Psoas muscle (tissue), 7 donors: ENCODE measurements at regions not wholly inside any gene's neighbourhood (a gene's known extent, or its start where the extent isn't known, plus 50 kb on each side); places are given as distances from the start of the nearest gene placed in this dataset.

Source experiments
- ATAC-seq, 4 donors: fragments of 200-7000 bp; cut with Tn5 transposase; one replicate each; pipeline ENCODE4 v1.9.1; 2020; ENCODE audit warnings: moderate library complexity in 3 of 4, mild to moderate bottlenecking in 2 of 4
- DNase-seq, 2 donors: peaks; one replicate each; pipeline ENCODE4 v3.0.0-alpha.2; 2020
- H3K27ac ChIP-seq: fragments of 200-600 bp; one replicate; pipeline ENCODE4 v1.8.0; 2022
- H3K27me3 ChIP-seq, 3 donors: fragments of 200-600 bp in 1 of 3; one replicate each; pipeline versions ENCODE4 v1.6.1 to v1.8.0; 2013 to 2022; ENCODE audit warnings: low read length in 2 of 3, mild to moderate bottlenecking in 2 of 3, moderate library complexity in 1 of 3; ENCODE audit not compliant: insufficient read depth in 3 of 3
- H3K36me3 ChIP-seq, 2 donors: fragments of 200-600 bp in 1 of 2; one replicate each; pipeline versions ENCODE4 v1.6.1 to v1.8.0; 2013 to 2022; ENCODE audit warnings: low read depth in 1 of 2, mild to moderate bottlenecking in 1 of 2, moderate library complexity in 1 of 2; ENCODE audit not compliant: insufficient read depth in 1 of 2
- H3K4me1 ChIP-seq: fragments of 200-600 bp; one replicate; pipeline ENCODE4 v1.8.0; 2022
- H3K4me3 ChIP-seq: fragments of 200-600 bp; one replicate; pipeline ENCODE4 v1.8.0; 2022; ENCODE audit warnings: mild to moderate bottlenecking
- H3K9me3 ChIP-seq: fragments of 200-600 bp; one replicate; pipeline ENCODE4 v1.8.0; 2022
- WGBS, 3 donors: extraction: QIAGEN DNeasy Blood & Tissue Kit; methylation state at CpG; one replicate each; pipeline versions ENCODE4 v1.1.6 to v1.1.7; 2013; 5-methylcytosine and 5-hydroxymethylcytosine counted together
- intact Hi-C, 2 donors: fragments of 100-400 bp; cut with DNase I; formaldehyde crosslinking; loops; one replicate each; pipeline versions ENCODE4 v1.11.0 to v1.14.2; 2022
- TF ChIP-seq, protein P1 (sequence below): fragments of 200-600 bp; IDR thresholded peaks from one replicate; pipeline ENCODE4 v1.8.0; 2022; ENCODE audit warnings: antibody characterized with exemption
- donor health status: healthy with polysubstance abuse.
- donor health status: DM: no; HTN: no; CAD: no; lungs with moderate emphysema.
- donor health status: Bipolar disorder and iron deficiency.
- donor health status: healthy.
- donor health status: DM: yes; HTN: yes; CAD: no.
- donor health status: DM: no; HTN: no; CAD: no.
- donor health status: DM: yes; HTN: yes; CAD: no.

DNA sequence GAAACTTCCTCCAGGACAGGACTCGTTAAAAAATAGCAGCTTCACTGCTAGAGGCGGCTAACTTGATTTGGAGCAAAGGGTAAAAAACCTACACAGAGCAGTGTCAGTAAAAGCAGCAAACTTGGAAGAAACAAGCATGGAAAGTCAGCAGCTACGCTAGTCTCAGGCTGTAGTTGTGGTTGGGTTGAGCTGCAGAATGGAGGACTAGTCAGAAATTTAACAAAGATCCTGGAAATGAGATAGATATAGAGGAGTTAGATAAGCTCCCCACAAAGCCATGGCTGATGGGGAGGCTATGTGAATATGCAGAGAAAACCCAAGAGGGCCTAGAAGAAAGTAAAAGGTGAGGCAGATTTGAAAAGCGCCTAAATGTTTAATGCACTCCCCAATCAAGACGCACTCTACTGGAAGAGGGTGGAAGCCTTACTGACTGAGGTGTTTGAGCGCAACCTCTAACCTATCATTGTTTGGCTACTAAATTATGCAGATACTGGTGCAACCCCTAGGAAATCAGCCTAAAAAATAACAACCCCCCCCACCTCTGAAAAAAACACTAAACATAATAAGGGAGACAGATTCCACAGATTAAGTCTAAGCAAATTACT lies 99.7 kb upstream of the TMEM168 start:
- Histone ChIP-seq H3K4me1 (no peaks in the 10 kb centered on the region), H3K27me3 (no peaks in the 10 kb centered on the region), H3K4me3 (no peak overlapping the region), H3K9me3 (no peaks in the 10 kb centered on the region), H3K27ac (no peak overlapping the region), H3K36me3 (peaks cover 3 to 20% of the 10 kb centered on the region in 2 donors)
- ATAC-seq, result no peak
- WGBS, 3 donors, result 93 to 96% (median 95%) methylated on average over 6 of the region's 6 CpGs
- DNase-seq, result no peak
- TF ChIP-seq, protein P1, sequence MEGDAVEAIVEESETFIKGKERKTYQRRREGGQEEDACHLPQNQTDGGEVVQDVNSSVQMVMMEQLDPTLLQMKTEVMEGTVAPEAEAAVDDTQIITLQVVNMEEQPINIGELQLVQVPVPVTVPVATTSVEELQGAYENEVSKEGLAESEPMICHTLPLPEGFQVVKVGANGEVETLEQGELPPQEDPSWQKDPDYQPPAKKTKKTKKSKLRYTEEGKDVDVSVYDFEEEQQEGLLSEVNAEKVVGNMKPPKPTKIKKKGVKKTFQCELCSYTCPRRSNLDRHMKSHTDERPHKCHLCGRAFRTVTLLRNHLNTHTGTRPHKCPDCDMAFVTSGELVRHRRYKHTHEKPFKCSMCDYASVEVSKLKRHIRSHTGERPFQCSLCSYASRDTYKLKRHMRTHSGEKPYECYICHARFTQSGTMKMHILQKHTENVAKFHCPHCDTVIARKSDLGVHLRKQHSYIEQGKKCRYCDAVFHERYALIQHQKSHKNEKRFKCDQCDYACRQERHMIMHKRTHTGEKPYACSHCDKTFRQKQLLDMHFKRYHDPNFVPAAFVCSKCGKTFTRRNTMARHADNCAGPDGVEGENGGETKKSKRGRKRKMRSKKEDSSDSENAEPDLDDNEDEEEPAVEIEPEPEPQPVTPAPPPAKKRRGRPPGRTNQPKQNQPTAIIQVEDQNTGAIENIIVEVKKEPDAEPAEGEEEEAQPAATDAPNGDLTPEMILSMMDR, result no peak
- intact Hi-C loops, result loop anchor here in 1 of 2 donors (10.0 kb wide), 1 partner anchor 345 kb away; no protein-coding TSS in a partner anchor

DNA sequence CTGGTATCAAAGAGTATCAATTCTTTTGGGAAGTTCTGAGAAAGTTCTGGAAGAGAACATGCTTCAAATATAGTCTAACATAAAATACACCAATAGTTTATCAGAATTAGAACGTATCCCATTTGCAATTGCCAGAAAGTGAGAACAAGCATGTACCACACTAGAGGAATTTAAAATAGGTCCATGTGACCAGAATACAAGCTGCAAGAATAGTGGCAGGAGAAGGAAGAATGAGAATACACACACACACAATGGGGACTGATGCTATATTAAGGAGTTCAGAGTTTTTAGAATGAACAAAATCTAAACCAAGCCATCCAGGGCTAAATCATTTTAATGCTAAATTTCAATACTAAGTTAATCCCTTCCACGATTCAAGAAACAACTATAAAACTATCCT lies 99.1 kb upstream of the TMEM168 start:
- ATAC-seq, result no peak
- intact Hi-C loops, result no loop called here
- H3K9me3 ChIP-seq, result no peaks in the 10 kb centered on the region
- no peak for DNase-seq
- no peaks in the 10 kb centered on the region for H3K4me1 ChIP-seq
- no peak overlapping the region for H3K4me3 ChIP-seq
- 72 to 87% (median 77%) methylated on average over 2 of the region's 2 CpGs for WGBS, 3 donors
- no peak overlapping the region for H3K27ac ChIP-seq
- no peaks in the 10 kb centered on the region for H3K27me3 ChIP-seq
- peaks cover 3 to 13% of the 10 kb centered on the region in 2 donors for H3K36me3 ChIP-seq
- TF ChIP-seq, protein P1, result no peak

- no peak overlapping the region for H3K27ac ChIP-seq
- intact Hi-C loops, result no loop called here
- peaks cover 7 to 11% of the 10 kb centered on the region in 2 donors for H3K36me3 ChIP-seq
- TF ChIP-seq, protein P1, result no peak
- DNase-seq, result no peak
- no peaks in the 10 kb centered on the region for H3K27me3 ChIP-seq
- no peaks in the 10 kb centered on the region for H3K4me1 ChIP-seq
- WGBS, 3 donors, result 91 to 98% (median 91%) methylated on average over 1 of the region's 1 CpG
- H3K9me3 ChIP-seq, result no peaks in the 10 kb centered on the region
- no peak overlapping the region for H3K4me3 ChIP-seq
- no peak for ATAC-seq
Measured at GRCh38 chr7:112888781-112889180, 98.6 kb upstream of the TMEM168 start.

GRCh38 chr7:112887976-112888375 lies 97.8 kb upstream of the TMEM168 start:
- H3K27me3 ChIP-seq, result no peaks in the 10 kb centered on the region
- H3K9me3 ChIP-seq, result no peaks in the 10 kb centered on the region
- H3K4me1 ChIP-seq, result peaks cover 5% of the 10 kb centered on the region
- no peak overlapping the region for H3K4me3 ChIP-seq
- intact Hi-C loops, result no loop called here
- DNase-seq (no peak), ATAC-seq (no peak)
- 90 to 98% (median 93%) methylated on average over 1 of the region's 1 CpG for WGBS, 3 donors
- TF ChIP-seq, protein P1, result no peak
- H3K36me3 ChIP-seq, result peaks cover 2 to 4% of the 10 kb centered on the region in 2 donors
- no peak overlapping the region for H3K27ac ChIP-seq

DNA sequence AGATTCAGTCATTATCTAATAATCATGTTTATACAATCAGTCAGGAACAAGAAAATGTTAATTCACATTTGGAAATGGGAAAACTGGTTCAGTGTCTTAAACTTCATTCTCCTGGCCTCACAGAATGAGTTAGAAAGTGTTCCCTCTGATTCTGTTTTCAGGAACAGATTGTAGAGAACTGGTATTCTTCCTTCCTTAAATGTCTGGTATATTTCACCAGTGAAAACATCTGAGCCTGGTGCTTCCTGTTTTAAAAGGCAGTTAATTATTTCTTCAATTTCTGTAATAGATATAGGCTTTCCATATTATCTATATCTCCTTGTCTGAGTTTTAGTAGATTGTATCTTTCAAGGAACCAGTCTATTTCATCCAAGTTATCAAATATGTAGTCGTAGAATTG lies 97.1 kb upstream of the TMEM168 start:
- 95 to 99% (median 98%) methylated on average over 1 of the region's 1 CpG for WGBS, 3 donors
- no peak for ATAC-seq
- H3K4me1 ChIP-seq, result peaks cover 5% of the 10 kb centered on the region
- no peaks in the 10 kb centered on the region for H3K27me3 ChIP-seq
- H3K27ac ChIP-seq, result no peak overlapping the region
- TF ChIP-seq, protein P1, result no peak
- no peak overlapping the region for H3K4me3 ChIP-seq
- no peak for DNase-seq
- intact Hi-C loops, result no loop called here
- no peaks in the 10 kb centered on the region for H3K9me3 ChIP-seq
- H3K36me3 ChIP-seq, result peaks cover 0 to 4% of the 10 kb centered on the region in 2 donors
